GM10266 (cell line): ENCODE measurements at regions not wholly inside any gene's neighbourhood (a gene's known extent, or its start where the extent isn't known, plus 50 kb on each side); places are given as distances from the start of the nearest gene placed in this dataset.
"Not testable (repeated sequence)": the region's sequence is repeated elsewhere in the genome, so short reads cannot be mapped to it uniquely, and the experiment has no call there.

Experiments
- DNase-seq: peaks from one replicate; pipeline ENCODE4 v3.0.0; 2012; ENCODE audit errors: extremely low spot score
- TF ChIP-seq, protein P1 (sequence below): IDR thresholded peaks from 2 replicates; pipeline ENCODE4 v1.5.1; 2012; ENCODE audit warnings: mild to moderate bottlenecking, low read depth; ENCODE audit not compliant: control insufficient read depth, insufficient read depth; ENCODE audit errors: missing control alignments

DNA sequence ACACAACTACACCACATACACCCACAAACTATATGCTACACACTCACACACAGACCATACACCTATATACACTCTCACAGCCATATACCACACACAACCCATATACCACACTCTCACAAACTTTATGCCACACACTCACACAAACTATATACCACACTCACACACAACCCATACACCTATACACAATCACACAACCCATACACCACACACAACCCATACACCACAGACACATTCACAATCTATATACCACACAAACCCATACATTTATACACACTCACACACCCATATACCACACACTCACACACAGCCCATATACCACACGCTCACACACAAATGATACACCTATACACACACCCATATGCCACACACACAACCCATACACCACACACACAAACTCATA lies 163.3 kb downstream of the TMEM121 start:
- TF ChIP-seq, protein P1, sequence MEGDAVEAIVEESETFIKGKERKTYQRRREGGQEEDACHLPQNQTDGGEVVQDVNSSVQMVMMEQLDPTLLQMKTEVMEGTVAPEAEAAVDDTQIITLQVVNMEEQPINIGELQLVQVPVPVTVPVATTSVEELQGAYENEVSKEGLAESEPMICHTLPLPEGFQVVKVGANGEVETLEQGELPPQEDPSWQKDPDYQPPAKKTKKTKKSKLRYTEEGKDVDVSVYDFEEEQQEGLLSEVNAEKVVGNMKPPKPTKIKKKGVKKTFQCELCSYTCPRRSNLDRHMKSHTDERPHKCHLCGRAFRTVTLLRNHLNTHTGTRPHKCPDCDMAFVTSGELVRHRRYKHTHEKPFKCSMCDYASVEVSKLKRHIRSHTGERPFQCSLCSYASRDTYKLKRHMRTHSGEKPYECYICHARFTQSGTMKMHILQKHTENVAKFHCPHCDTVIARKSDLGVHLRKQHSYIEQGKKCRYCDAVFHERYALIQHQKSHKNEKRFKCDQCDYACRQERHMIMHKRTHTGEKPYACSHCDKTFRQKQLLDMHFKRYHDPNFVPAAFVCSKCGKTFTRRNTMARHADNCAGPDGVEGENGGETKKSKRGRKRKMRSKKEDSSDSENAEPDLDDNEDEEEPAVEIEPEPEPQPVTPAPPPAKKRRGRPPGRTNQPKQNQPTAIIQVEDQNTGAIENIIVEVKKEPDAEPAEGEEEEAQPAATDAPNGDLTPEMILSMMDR = no peak
- DNase-seq = no peak

DNA sequence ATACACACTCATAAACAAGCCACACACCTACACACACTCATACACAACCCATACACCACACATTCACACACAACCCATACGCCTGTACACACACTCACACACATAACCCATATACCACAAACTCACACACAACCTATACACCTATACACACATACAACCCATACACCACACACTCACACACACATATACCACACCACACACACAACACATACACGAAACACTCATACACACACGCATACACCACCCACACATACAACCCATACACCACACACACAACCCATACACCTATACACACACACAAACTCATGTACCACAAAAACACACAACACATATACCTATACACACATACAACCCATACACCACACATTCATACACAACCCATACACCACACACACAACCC lies 164.3 kb downstream of the TMEM121 start:
- TF ChIP-seq, protein P1 = no peak

DNA sequence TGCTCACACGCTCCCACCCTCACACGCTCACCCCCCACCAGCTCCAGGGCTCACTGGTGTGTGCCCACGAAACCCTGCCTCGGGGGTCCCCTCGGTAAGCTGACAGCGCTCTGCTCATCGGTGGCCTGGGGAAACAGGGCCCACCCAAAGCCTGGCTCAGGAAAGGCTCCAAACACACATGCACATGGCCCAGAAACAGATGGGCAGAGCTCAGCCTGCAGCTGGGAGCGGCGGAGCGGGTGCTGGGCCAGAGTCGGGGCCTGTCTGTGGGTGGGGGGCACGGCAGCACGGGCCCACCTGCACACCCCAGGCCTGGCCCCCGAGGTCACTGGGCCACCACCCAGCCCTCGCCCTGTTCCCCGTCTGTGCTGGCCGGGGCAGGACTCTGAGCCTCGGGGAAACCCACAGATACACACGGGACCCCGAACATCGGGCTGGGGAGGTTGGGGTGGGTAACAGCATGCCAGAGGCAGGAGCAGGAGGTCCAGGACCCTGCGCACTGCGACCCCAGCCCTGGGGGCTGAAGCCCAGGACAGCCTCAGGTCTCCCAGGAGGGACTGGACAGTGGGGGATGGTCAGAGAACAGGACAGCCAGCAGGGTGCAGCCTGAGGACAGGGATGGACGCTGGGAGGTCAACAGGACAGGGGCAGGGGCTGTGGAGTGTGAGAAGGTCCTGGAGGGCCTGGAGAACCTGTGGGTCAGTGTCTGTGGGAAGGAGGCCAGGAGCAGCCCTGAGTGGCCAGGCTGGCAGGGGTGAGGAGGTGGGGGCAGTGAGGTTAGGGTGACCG lies 165.1 kb downstream of the TMEM121 start:
- DNase-seq = not testable (repeated sequence)

More for the DNA sequence above, 164.3 kb downstream of the TMEM121 start:
- DNase-seq = no peak

DNA sequence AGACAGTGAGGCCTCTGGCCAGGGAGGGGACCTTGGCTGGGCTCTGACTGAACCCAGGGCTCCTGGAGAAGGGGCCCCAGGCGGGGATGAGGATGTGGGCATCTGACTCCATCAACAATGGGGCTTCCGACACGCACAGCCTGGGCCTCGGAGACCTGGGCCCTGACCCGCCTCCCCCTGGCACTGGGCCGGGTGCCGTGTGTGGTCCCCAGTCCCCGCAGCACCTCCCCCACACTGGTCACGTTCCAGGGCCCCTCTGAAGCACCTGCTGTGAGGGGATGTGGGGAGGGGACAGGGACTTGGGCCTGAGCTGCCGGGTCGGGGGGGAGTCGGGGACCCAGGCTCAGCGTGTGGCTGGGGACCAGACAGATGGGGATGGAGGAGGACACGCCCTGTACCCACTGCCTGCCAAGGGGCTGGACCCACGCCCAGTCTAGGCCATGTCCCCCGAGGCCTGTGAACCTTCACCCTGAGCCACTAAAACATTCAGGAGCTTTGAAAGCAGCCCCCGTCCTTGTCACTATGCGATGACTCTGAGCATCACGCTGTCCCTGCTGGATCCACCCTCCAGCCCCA lies 165.8 kb downstream of the TMEM121 start:
- not testable (repeated sequence) for DNase-seq

DNA sequence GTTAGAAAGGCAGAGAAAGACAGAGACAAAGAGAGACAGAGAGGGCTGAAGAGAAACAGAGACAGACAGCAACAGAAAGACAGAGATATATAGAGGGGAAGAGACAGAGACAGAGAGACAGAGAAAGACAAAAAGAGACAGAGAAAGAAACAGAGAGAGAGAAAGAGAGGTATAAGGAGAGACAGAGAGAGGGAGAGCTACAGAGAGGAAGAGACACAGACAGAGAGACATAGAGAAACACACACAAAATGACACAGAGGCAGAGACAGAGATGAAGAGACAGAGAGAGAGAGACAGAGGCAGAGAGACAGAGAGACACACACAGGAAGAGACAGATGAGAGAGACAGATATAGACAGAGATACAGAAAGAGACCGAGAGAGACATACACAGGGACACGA lies 168.6 kb downstream of the TMEM121 start:
- TF ChIP-seq, protein P1 = no peak
- no peak for DNase-seq

DNA sequence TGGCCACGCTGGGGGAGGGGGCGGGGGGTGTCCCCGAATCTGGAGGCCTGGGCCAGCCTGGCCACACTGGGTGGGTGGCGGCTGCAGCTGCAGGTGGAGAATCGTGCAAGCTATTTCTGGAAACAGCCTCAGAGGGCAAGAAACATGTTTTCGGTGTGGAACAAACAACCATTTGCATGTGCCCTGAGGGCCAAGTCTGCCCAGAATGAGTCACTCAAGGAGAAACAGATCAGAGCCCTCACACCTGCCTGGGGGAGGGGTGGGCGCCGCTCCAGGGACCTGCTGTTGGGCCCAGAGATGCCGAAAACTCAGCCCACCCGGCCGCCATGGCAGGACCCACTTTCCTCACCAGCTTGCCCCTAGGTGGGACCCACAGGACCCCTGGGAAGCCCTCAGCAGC lies 170.0 kb downstream of the TMEM121 start:
- not testable (repeated sequence) for DNase-seq

DNA sequence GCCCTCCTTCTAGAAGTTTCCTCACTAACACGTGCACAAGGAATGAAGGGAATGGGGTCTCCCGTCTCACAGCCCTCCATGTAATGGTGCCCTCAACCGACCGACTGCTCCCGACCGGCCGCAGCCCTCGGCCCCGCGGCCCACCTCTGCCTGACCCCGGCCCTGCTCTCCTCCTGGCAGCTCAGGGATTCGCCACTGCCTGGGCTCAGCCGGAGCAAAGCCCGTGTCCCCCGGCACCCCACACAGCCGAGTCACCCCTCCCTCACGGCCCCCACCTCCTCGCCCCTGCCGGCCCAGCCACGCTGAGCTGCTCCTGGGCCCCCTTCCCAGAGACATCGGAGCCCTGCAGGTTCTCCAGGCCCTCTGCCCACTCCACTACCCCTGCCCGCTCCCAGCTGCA lies 171.0 kb downstream of the TMEM121 start:
- DNase-seq = not testable (repeated sequence)

DNA sequence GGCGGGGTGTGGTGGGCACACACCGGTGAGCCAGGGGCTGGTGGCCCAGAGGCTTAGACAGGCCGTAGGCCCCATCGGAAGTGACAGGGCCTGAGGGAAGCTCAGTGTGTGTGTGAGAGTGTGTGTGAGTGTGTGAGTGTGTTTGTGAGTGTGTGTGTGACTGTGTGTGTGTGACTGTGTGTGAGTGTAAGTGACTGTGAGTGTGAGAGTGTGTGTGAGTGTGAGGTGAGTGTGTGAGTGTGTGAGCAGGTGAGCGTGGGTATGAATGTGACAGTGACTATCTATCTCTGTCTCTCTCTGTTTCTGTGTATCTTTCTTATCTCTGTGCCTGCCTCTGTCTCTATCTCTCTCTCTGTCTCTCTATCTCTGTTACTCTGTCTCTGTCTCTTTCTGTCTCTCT lies 171.6 kb downstream of the TMEM121 start:
- DNase-seq = not testable (repeated sequence)

DNA sequence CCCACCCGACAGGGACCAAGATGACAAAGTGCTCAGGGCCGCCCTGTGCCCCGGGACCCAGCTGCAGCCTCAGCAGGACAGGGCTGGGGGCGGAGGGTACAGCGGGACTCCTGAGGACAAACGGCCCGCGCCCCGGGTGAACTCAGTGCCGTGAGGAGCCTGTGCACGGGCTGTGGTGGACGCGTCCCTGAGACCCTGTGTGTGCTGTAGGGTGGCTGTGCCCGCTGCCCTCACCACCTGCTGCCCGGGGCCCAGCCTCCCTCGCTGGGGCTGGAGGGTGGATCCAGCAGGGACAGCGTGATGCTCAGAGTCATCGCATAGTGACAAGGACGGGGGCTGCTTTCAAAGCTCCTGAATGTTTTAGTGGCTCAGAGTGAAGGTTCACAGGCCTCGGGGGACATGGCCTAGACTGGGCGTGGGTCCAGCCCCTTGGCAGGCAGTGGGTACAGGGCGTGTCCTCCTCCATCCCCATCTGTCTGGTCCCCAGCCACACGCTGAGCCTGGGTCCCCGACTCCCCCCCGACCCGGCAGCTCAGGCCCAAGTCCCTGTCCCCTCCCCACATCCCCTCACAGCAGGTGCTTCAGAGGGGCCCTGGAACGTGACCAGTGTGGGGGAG lies 172.7 kb downstream of the TMEM121 start:
- not testable (repeated sequence) for DNase-seq

DNA sequence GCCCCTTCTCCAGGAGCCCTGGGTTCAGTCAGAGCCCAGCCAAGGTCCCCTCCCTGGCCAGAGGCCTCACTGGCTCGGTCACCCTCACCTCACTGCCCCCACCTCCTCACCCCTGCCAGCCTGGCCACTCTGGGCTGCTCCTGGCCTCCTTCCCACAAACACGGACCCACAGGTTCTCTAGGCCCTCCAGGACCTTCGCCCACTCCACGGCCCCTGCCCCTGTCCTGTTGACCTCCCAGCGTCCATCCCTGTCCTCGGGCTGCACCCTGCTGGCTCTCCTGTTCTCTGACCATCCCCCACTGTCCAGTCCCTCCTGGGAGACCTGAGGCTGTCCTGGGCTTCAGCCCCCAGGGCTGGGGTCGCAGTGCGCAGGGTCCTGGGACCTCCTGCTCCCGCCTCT lies 173.3 kb downstream of the TMEM121 start:
- not testable (repeated sequence) for DNase-seq

DNA sequence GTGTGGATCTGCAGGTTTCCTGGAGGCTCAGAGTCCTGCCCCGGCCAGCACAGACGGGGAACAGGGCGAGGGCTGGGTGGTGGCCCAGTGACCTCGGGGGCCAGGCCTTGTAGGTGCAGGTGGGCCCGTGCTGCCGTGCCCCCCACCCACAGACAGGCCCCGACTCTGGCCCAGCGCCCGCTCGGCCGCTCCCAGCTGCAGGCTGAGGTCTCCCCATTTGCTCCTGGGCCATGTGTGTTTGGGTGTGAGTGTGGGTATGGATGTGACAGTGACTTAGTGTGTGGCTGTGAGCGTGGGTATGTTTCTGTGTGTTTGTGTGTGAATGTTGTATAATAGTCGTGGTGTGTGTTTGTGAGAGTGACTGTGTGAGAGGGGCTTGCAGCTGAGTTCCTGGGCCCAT lies 173.8 kb downstream of the TMEM121 start:
- DNase-seq = not testable (repeated sequence)
